ENCODE measurements at regions not wholly inside any gene's neighbourhood (a gene's known extent, or its start where the extent isn't known, plus 50 kb on each side); places are given as distances from the start of the nearest gene placed in this dataset.

GRCh38 chr22:49332691-49333090, 495.0 kb downstream of the BRD1 start:
- no peaks in the 10 kb centered on the region for H3K27me3 ChIP-seq (ENCODE audit: insufficient read depth, poor library complexity, severe bottlenecking)
- DNase-seq (ENCODE audit: low read depth in 1 of 2, low spot score in 1 of 2), result no peak
- no peak overlapping the region for H3K4me3 ChIP-seq (replicated peaks; ENCODE audit: insufficient read depth, low read length)
- TF ChIP-seq GABPA (IDR thresholded peaks at IDR 0.05; ENCODE audit: low read depth) (no peak), SPI1 (IDR thresholded peaks at IDR 0.05; ENCODE audit: borderline replicate concordance, low read depth) (no peak), REST (IDR thresholded peaks at IDR 0.05; ENCODE audit: insufficient replicate concordance, low read depth) (no peak), POLR2AphosphoS5 (IDR thresholded peaks at IDR 0.05; ENCODE audit: low read depth) (no peak)
- TF ChIP-seq, protein P1, sequence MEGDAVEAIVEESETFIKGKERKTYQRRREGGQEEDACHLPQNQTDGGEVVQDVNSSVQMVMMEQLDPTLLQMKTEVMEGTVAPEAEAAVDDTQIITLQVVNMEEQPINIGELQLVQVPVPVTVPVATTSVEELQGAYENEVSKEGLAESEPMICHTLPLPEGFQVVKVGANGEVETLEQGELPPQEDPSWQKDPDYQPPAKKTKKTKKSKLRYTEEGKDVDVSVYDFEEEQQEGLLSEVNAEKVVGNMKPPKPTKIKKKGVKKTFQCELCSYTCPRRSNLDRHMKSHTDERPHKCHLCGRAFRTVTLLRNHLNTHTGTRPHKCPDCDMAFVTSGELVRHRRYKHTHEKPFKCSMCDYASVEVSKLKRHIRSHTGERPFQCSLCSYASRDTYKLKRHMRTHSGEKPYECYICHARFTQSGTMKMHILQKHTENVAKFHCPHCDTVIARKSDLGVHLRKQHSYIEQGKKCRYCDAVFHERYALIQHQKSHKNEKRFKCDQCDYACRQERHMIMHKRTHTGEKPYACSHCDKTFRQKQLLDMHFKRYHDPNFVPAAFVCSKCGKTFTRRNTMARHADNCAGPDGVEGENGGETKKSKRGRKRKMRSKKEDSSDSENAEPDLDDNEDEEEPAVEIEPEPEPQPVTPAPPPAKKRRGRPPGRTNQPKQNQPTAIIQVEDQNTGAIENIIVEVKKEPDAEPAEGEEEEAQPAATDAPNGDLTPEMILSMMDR (IDR thresholded peaks at IDR 0.05; ENCODE audit: insufficient read depth, low read length), result no peak
- no peak overlapping the region for H3K27ac ChIP-seq (replicated peaks)

DNA sequence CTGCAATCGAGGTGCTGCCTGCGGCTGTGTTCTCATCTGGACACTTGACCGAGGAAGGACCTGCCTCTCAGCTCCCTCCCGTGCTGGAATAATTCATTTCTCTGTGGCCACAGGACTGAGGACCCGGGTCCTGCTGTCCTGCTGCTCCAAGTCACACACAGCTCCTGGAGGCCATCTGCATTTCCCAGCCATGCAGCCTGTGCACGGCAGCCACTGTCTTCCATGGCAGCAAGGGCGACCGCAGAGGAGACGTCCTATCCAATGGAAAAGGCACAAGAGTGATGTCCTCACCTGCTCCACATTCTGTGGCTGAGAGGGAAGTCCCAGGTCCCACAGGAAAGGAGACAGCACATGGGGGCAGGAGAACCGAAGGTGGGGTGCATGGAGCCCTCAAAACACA, 495.8 kb downstream of the BRD1 start:
- H3K27ac ChIP-seq (replicated peaks), result no peak overlapping the region
- H3K27me3 ChIP-seq (ENCODE audit: insufficient read depth, poor library complexity, severe bottlenecking), result no peaks in the 10 kb centered on the region
- no peak for DNase-seq (ENCODE audit: low read depth in 1 of 2, low spot score in 1 of 2)
- no peak overlapping the region for H3K4me3 ChIP-seq (replicated peaks; ENCODE audit: insufficient read depth, low read length)
- TF ChIP-seq GABPA (IDR thresholded peaks at IDR 0.05; ENCODE audit: low read depth), result no peak
- no peak for TF ChIP-seq REST (IDR thresholded peaks at IDR 0.05; ENCODE audit: insufficient replicate concordance, low read depth)
- TF ChIP-seq, protein P1 (IDR thresholded peaks at IDR 0.05; ENCODE audit: insufficient read depth, low read length), result no peak
- TF ChIP-seq POLR2AphosphoS5 (IDR thresholded peaks at IDR 0.05; ENCODE audit: low read depth), result no peak
- TF ChIP-seq SPI1 (IDR thresholded peaks at IDR 0.05; ENCODE audit: borderline replicate concordance, low read depth), result no peak

- TF ChIP-seq SPI1 (IDR thresholded peaks at IDR 0.05; ENCODE audit: borderline replicate concordance, low read depth), result no peak
- TF ChIP-seq REST (IDR thresholded peaks at IDR 0.05; ENCODE audit: insufficient replicate concordance, low read depth), result no peak
- no peak for TF ChIP-seq POLR2AphosphoS5 (IDR thresholded peaks at IDR 0.05; ENCODE audit: low read depth)
- Histone ChIP-seq H3K4me3 (replicated peaks; ENCODE audit: insufficient read depth, low read length) (no peak overlapping the region), H3K27ac (replicated peaks) (no peak overlapping the region), H3K27me3 (ENCODE audit: insufficient read depth, poor library complexity, severe bottlenecking) (no peaks in the 10 kb centered on the region)
- no peak for DNase-seq (ENCODE audit: low read depth in 1 of 2, low spot score in 1 of 2)
Measured at GRCh38 chr22:49331223-49331815, 496.4 kb downstream of the BRD1 start.

Data from HL-60 (cell line).